OCI-LY3 (cell line): ENCODE measurements at regions not wholly inside any gene's neighbourhood (a gene's known extent, or its start where the extent isn't known, plus 50 kb on each side); places are given as distances from the start of the nearest gene placed in this dataset.

Source experiments
- H2AFZ ChIP-seq: fragments of 200-600, 300-600 bp; shearing (Covaris generic); 2 replicates; pipeline ENCODE4 v1.6.0; 2014; ENCODE audit warnings: antibody characterized with exemption, low read depth, low read length
- H3K27ac ChIP-seq: fragments of 200-600, 300-600 bp; sonication (generic); 2 replicates; pipeline ENCODE4 v1.5.1; 2014; ENCODE audit warnings: mild to moderate bottlenecking, low read length, moderate library complexity, mixed read lengths
- H3K27me3 ChIP-seq: fragments of 200-600, 300-600 bp; sonication (generic); 2 replicates; pipeline ENCODE4 v1.6.1; 2014; ENCODE audit warnings: low read depth, low read length, mixed read lengths
- H3K36me3 ChIP-seq: fragments of 200-600, 300-600 bp; sonication (generic); replicated peaks from 2 replicates; pipeline ENCODE3; 2014; ENCODE audit warnings: low read depth, low read length, mixed read lengths
- H3K4me1 ChIP-seq: fragments of 300-600, 200-600 bp; sonication (generic); 2 replicates; pipeline ENCODE4 v1.6.1; 2014; ENCODE audit warnings: low read length, mixed read lengths
- H3K4me2 ChIP-seq: fragments of 200-600, 300-600 bp; sonication (generic); 2 replicates; pipeline ENCODE4 v1.6.1; 2014; ENCODE audit warnings: low read length, mixed read lengths
- H3K4me3 ChIP-seq: fragments of 300-600, 200-600 bp; sonication (generic); 2 replicates; pipeline ENCODE4 v1.5.1; 2014; ENCODE audit warnings: antibody characterized with exemption, mild to moderate bottlenecking, low read length, moderate library complexity
- H3K79me2 ChIP-seq: fragments of 300-600, 200-600 bp; shearing (Covaris generic); 2 replicates; pipeline ENCODE4 v1.6.1; 2014; ENCODE audit warnings: mild to moderate bottlenecking, low read length, mixed read lengths
- H3K9ac ChIP-seq: fragments of 300-600, 200-600 bp; shearing (Covaris generic); 2 replicates; pipeline ENCODE4 v1.6.0; 2014; ENCODE audit warnings: mild to moderate bottlenecking, low read length, moderate library complexity
- H3K9me3 ChIP-seq: fragments of 200-600, 300-600 bp; shearing (Covaris generic); 2 replicates; pipeline ENCODE4 v1.6.1; 2014; ENCODE audit warnings: low read length, mixed read lengths; ENCODE audit not compliant: insufficient read depth
- H4K20me1 ChIP-seq: fragments of 200-600, 300-600 bp; sonication (generic); 2 replicates; pipeline ENCODE4 v1.6.1; 2016; ENCODE audit warnings: low read length, mixed read lengths; ENCODE audit not compliant: insufficient read depth
- CTCF ChIP-seq: fragments of 200-600, 300-600 bp; sonication (generic); IDR thresholded peaks from 2 replicates; pipeline ENCODE4 v1.5.1; 2014; ENCODE audit warnings: antibody characterized with exemption, low read length, low read depth
- EZH2phosphoT487 ChIP-seq: fragments of 200-600 bp; shearing (Covaris generic); IDR thresholded peaks from 2 replicates; pipeline ENCODE4 v1.6.1; 2018; ENCODE audit warnings: antibody characterized with exemption, mixed run types, low read depth

DNA sequence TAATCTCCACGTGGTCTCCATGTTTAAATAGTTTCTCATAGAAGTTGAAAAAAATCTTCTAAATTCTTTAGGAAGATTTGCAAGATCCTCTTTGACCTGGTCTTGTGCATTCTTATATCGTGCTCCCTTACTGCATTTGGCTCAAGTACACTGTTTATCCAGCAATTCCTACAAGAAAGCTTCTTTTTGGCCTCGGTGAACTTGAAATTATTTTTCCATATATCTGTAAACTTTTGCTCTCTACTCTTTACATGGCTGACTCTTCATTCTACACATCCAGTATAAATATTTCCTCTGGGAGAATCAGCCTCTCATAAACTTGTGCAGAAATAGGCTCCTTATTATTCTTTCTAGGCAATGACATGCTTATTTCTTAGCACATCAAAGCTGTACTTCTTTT, 1457.9 kb upstream of the PRR20A start:
- H3K4me1 ChIP-seq: no peaks in the 10 kb centered on the region
- H4K20me1 ChIP-seq: no peaks in the 10 kb centered on the region
- TF ChIP-seq EZH2phosphoT487: no peak
- no peak for TF ChIP-seq CTCF
- H2AFZ ChIP-seq: no peak overlapping the region; the same call in 1 of the 2 replicates
- no peak overlapping the region for H3K4me3 ChIP-seq
- no peaks in the 10 kb centered on the region for H3K27me3 ChIP-seq
- no peak overlapping the region for H3K27ac ChIP-seq
- H3K36me3 ChIP-seq: no peaks in the 10 kb centered on the region
- H3K4me2 ChIP-seq: no peak overlapping the region
- H3K9me3 ChIP-seq: no peaks in the 10 kb centered on the region
- no peak overlapping the region for H3K9ac ChIP-seq
- H3K79me2 ChIP-seq: no peaks in the 10 kb centered on the region

GRCh38 chr13:55705526-55705925, 1435.2 kb upstream of the PRR20A start:
- no peak overlapping the region for H3K4me2 ChIP-seq
- no peaks in the 10 kb centered on the region for H4K20me1 ChIP-seq
- no peaks in the 10 kb centered on the region for H3K79me2 ChIP-seq
- H3K9ac ChIP-seq: no peak overlapping the region
- no peaks in the 10 kb centered on the region for H3K4me1 ChIP-seq
- no peaks in the 10 kb centered on the region for H3K36me3 ChIP-seq
- H2AFZ ChIP-seq: no peak overlapping the region
- no peaks in the 10 kb centered on the region for H3K9me3 ChIP-seq
- TF ChIP-seq EZH2phosphoT487 (no peak), CTCF (no peak)
- H3K27me3 ChIP-seq: no peaks in the 10 kb centered on the region
- no peak overlapping the region for H3K4me3 ChIP-seq
- H3K27ac ChIP-seq: no peak overlapping the region

- no peak overlapping the region for H3K27ac ChIP-seq
- H3K4me3 ChIP-seq: no peak overlapping the region
- H3K9ac ChIP-seq: no peak overlapping the region
- H4K20me1 ChIP-seq: no peaks in the 10 kb centered on the region
- no peaks in the 10 kb centered on the region for H3K4me1 ChIP-seq
- TF ChIP-seq CTCF: no peak
- no peak for TF ChIP-seq EZH2phosphoT487
- H3K79me2 ChIP-seq: no peaks in the 10 kb centered on the region
- H3K4me2 ChIP-seq: no peak overlapping the region
- no peaks in the 10 kb centered on the region for H3K36me3 ChIP-seq
- H3K9me3 ChIP-seq: no peaks in the 10 kb centered on the region
- no peak overlapping the region for H2AFZ ChIP-seq
- H3K27me3 ChIP-seq: no peaks in the 10 kb centered on the region
Measured at GRCh38 chr13:55705971-55706370, 1434.7 kb upstream of the PRR20A start.

GRCh38 chr13:55714120-55714519, 1426.6 kb upstream of the PRR20A start:
- Histone ChIP-seq H3K9ac (no peak overlapping the region), H2AFZ (no peak overlapping the region)

More at GRCh38 chr13:55714120-55714519, 1426.6 kb upstream of the PRR20A start:
- Histone ChIP-seq H3K4me3 (no peak overlapping the region), H3K27ac (no peak overlapping the region), H3K4me1 (no peaks in the 10 kb centered on the region), H3K79me2 (no peaks in the 10 kb centered on the region), H4K20me1 (no peaks in the 10 kb centered on the region), H3K27me3 (no peaks in the 10 kb centered on the region), H3K36me3 (no peaks in the 10 kb centered on the region), H3K9me3 (0 out of 2 replicates have a peak, but pooled peaks cover 4% of the 10 kb centered on the region), H3K4me2 (no peak overlapping the region)
- TF ChIP-seq EZH2phosphoT487: no peak
- TF ChIP-seq CTCF: no peak
